GM18517 (cell line): ENCODE measurements at regions not wholly inside any gene's neighbourhood (a gene's known extent, or its start where the extent isn't known, plus 50 kb on each side); places are given as distances from the start of the nearest gene placed in this dataset.
"Not testable (repeated sequence)": the region's sequence is repeated elsewhere in the genome, so short reads cannot be mapped to it uniquely, and the experiment has no call there.

Source experiments
- ATAC-seq: cut with Tn5 transposase; IDR thresholded peaks from one replicate; pipeline ENCODE4 v1.9.1; 2021; ENCODE audit warnings: mild to moderate bottlenecking, moderate library complexity; ENCODE audit not compliant: unreplicated experiment

GRCh38 chr4:38328989-38329729 lies 334.8 kb upstream of the KLF3 start:
- no peak for ATAC-seq

GRCh38 chr4:38330321-38330720 lies 333.7 kb upstream of the KLF3 start:
- ATAC-seq: no peak

DNA sequence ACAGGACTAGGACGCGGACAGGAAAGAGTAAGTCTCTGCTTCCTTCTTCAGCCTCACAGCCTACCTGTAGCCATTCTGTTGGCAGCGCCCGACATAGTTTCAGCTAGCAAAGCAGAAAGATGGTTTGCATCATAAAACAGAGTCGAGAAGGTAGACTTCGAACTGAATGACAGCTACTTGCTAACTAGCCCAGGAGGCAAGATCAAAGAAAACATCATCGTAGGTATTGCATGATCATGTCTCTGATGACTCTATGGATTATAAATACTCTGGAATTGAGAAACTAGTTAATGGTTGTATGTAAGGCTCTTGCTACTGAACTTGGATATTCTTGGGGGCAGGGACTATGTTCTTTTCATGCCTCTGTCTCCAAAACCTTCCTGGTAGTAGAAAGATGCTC lies 333.1 kb upstream of the KLF3 start:
- no peak for ATAC-seq

DNA sequence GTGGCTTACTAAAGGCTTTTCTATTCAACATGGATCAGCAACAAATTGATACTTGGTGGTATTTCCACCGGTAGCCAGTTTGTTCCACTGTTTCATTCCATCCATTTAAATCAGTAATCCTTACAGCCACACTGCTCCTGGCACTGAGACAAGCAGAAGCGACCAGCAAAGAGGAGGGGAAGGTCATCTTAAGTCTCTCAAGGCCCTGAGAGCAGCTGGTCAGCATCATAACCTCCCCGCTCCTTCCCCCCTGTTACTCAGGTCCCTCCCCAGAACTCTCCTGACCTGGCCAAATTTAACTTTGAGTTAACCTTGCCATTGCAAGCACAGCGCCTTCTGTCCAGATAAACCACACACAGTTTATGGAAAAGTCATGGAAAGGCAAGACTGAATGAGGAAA lies 331.3 kb upstream of the KLF3 start:
- no peak for ATAC-seq

DNA sequence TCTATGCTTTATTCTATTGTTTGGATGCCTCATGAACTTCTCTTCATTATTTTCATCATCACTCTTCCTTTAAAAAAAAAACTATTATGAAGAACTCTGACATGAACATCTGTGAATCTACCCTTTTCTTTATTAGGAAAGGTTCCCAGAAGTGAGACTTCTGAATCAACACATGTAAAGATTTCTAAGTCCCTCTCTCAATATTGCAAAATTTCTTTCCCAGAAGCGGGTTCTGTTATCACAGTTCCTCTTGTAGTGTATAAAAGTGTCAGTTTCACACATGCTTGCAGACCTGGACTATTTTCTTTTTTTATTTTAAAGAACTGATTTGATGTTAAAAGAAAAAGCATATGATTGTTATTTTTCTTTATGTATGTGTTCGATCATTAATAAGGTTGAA lies 330.8 kb upstream of the KLF3 start:
- ATAC-seq: no peak

DNA sequence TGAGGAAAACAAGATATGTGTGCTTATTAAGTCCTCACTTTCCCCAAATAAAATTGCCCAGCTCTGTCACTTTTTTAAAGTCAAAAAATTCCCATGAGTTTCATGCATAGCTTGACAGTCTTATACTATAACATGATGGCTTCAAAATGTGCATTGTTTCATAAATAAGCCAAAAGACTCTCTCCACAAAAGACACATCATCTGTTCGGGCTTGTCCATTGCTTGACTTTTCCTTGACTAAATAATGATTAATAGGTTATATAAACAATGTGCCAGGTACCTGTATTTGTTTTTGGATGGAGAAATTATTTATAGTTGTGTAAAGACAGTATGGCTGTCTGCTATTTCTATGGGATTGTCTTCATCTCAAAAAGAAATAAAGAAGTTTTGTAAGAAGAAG lies 329.2 kb upstream of the KLF3 start:
- ATAC-seq: no peak

GRCh38 chr4:38338939-38339338 lies 325.1 kb upstream of the KLF3 start:
- ATAC-seq: not testable (repeated sequence)

DNA sequence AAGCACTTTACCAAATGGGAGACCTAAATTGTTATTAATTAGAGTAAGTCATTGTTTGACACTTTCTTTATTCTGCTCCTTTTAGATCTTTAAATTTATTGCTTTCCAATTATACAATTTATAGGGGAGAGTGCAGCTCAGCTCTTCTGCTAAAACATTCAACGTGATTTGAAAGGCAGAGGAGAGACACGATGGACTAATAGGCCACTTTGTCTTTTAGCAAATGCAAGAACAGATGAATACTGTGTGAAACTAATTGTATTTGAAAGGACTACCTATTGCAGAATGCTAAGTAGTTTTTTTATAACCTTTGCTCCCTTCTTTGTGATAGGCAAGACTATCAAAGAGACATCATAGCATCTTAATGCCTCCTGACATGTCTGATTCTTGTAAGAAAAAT lies 320.4 kb upstream of the KLF3 start:
- ATAC-seq: no peak

- no peak for ATAC-seq
Observed at GRCh38 chr4:38344929-38345328, 319.1 kb upstream of the KLF3 start.

GRCh38 chr4:38347251-38347650 lies 316.7 kb upstream of the KLF3 start:
- no peak for ATAC-seq

DNA sequence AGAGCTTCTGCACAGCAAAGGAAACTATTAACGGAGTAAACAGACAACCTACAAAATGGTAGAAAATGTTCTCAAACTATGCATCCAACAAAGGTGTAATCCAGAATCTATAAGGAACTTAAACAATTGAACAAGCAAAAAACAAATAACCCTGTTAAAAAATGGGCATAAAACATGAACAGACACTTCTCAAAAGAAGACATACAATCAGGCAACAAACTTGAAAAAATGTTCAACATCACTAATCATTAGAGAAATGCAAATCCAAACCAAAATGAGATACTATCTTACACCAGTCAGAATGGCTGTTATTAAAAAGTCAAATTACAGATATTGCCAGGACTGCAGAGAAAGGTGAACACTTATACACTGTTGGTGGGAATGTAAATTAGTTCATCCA lies 309.6 kb upstream of the KLF3 start:
- ATAC-seq: no peak

DNA sequence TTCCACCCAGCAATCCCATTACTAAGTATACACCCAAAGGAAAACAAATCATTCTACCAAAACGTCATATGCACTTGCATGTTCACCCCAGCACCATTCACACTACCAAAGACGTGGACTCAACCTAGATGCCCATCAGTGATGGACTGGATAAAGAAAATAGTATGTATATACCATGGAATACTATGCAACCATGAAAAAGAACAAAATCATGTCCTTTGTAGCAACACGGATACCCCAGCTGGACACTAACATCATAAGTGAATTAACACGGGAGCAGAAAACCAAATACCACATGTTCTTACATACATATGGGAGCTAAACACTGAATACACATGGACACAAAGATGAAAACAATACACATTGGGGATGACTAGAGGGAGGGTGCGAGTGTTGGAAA lies 309.1 kb upstream of the KLF3 start:
- no peak for ATAC-seq

GRCh38 chr4:38356686-38357085 lies 307.3 kb upstream of the KLF3 start:
- ATAC-seq: no peak

DNA sequence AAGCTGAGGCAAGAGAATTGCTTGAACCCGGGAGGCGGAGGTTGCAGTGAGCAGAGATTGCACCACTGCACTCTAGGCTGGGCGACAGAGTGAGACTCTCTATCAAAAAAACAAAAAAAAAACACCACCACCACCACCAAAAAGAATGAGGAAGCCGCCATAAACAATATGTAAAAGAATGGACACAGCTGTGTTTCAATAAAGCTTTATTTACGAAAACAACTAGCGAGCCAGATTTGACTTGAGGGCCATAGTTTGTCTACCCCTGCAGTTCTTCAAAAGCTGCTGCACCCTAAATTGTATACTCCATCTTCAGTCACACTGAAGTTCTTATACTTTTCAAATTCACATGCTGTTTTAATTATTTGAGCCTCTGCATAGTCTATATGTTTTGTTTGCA lies 306.5 kb upstream of the KLF3 start:
- ATAC-seq: no peak

GRCh38 chr4:38359113-38359512 lies 304.9 kb upstream of the KLF3 start:
- no peak for ATAC-seq

DNA sequence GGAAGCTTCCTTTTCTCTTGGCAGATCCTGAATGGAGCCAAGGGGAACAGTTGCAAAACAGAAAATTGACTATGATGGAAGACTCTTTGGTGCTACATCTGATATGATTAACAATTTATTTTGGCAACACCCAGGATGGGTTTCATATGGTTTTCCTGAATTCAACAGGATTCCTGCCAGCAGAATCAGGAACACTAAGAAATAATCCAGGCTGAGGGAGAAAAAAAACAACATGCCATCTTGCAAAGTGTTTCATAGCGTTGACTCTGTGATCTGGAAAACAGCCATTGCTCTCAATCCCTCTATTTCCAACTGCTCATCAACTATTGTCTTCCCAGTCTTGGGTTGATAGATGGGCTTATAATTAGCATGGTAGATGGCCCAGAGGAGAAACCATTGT lies 303.8 kb upstream of the KLF3 start:
- ATAC-seq: no peak

GRCh38 chr4:38364383-38364963 lies 299.5 kb upstream of the KLF3 start:
- ATAC-seq: no peak

GRCh38 chr4:38365261-38365660 lies 298.7 kb upstream of the KLF3 start:
- ATAC-seq: no peak

- no peak for ATAC-seq
Observed at GRCh38 chr4:38365748-38366310, 298.2 kb upstream of the KLF3 start.

DNA sequence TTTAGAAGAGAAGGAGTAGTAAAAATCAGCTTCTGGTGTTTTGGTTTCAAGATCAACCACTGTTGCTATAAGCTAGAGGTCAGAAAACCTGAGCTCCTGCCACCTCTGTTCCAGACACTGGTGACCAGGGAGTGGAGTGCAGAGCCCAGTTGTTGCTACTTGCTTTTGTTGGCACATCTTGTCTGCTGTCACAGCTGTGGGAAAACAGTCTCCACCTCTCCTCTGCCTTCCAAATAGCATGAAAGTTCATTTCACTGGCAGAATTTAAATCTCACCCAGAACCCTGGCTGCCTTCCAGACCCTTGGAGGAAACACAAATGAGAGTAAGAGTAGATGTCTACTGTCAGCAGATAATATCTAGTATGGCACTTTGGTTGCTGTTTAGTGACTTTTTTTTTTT lies 297.5 kb upstream of the KLF3 start:
- no peak for ATAC-seq

GRCh38 chr4:38366997-38367396 lies 297.0 kb upstream of the KLF3 start:
- no peak for ATAC-seq

GRCh38 chr4:38367642-38368174 lies 296.3 kb upstream of the KLF3 start:
- ATAC-seq: no peak
